HG03139 (cell line): ENCODE measurements at regions not wholly inside any gene's neighbourhood (a gene's known extent, or its start where the extent isn't known, plus 50 kb on each side); places are given as distances from the start of the nearest gene placed in this dataset.
"Not testable (repeated sequence)": the region's sequence is repeated elsewhere in the genome, so short reads cannot be mapped to it uniquely, and the experiment has no call there.

Source experiments
- ATAC-seq: cut with Tn5 transposase; IDR thresholded peaks from one replicate; pipeline ENCODE4 v1.9.1; 2021; ENCODE audit not compliant: unreplicated experiment

DNA sequence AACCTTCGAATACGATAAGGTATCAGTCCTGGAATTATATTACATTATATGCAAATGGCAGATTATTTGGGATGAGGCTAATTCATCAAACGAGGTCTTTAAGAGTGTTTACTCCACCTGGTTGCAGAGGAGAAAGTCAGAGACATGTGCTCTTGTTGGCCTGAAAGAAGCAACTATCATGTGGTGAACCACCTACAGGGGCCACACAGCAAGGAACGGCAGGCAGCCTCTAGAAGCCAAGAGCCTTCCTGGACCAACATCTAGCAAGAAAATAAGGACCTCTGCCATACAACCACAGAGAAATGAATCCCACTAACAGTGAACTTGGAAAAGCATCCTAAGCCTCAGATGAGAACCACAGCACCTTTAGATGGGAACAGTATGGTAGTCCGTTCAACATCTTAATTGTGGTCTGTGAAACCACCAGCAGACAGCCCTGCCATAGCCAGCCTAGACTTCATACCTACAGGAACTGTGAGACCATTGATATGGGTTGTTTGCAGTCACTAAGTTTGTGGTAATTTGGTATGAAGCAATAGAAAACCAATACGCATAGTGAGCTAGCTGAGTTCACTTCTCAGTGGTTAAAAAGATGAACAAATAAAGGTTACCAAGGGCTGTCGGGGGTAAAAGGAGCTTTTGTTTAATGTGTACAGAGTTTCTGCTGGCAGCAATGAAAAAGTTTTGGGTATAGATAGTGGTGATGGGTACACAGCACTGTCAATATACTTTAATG lies 345.7 kb upstream of the RUNX1 start:
- no peak for ATAC-seq

DNA sequence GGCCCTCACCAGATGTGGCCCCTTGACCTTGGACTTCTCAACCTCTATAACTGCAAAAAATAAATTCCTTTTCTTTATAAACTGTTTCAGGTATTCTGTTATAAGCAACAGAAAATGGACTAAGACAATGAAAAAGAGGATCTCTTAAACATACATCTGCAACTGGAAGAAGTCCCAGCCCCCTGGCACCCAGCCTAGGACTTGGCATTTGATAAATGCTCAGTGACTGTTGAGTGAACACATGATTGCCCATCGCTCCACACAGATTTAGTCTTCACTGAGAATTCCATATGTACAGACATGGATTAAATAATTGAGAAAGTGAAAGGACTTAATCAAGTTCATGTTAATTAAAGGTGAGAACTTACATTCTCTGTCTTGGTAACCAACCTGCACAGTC lies 344.9 kb upstream of the RUNX1 start:
- ATAC-seq, result no peak

DNA sequence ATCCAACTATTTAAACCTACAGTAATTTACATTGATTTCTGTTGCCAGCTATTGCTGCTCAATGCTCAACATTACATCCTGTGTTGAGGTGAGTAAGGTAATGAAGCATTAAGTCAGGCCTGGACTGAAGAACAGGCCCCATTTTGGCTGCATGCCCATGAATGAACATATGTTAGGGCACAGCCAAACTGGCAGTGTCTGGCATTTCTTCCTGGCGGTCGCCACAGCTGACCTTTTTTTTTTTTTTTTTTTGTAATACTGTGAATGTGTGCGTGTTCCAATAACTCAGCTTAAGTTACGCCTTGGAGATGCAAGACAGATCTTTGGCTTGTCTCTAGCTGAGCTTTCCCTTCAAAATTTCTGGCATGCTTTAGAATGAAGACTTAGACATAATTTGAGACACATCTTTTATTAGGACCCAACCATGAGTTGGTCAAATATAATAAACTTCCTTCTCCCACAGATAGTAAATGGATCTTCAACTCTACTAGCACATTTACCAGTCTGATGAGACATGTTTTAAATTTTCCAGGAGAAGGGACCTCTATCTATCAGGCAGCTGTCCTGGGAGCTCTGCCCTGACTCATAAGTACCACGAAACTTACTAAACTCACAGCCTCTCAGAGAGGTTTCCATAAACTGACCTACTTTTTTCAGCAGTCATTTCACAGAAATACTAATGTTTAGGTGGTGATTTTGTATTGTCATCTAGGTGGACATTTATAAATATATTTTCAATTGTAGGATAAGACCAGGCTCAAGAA lies 341.1 kb upstream of the RUNX1 start:
- no peak for ATAC-seq

GRCh38 chr21:35386491-35387079 lies 337.5 kb upstream of the RUNX1 start:
- no peak for ATAC-seq

DNA sequence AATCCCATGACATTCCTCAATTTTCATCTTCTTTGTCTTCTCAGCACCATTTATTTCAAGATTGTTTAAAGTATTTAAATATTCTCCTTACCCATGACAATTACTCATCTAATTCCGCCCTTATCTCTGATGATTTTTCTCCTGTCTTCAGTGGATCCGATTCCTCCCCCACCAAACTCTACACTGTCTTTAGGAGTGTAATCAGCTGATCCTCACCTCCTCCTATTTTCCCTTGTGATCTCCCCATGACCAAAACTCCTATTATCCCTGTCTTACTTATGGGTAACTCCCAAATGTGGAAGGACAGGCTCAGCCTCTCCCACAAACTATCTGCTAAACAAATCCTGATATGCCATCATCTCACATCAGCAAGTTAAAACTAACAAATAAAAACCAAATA lies 335.3 kb upstream of the RUNX1 start:
- ATAC-seq, result no peak

GRCh38 chr21:35382696-35383095 lies 333.6 kb upstream of the RUNX1 start:
- no peak for ATAC-seq

DNA sequence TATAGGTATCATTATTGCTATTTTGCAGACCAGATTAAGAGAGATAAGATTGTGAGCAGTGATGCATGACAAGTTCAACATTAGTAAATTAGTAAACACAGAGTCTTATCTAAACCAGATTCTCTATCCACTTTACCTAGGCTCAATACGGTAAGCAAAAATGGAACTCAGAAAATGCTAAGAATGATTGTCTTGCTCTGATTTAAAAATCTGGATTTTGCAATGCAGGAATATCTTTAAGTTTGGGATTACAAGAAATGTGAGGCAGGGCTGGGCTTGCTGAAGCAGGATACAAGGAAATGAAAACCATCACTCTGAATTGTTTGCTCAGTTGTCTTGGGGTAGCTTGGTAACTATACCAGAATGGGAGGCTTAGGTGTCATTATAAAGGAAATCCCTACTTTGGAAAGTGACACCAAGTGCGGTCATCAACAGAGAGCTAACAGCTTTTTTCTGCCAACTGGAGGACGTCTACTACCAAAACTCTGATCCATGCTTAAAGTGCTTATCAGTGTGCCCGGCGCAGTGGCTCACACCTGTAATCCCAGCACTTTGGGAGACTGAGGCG lies 332.7 kb upstream of the RUNX1 start:
- ATAC-seq, result no peak

DNA sequence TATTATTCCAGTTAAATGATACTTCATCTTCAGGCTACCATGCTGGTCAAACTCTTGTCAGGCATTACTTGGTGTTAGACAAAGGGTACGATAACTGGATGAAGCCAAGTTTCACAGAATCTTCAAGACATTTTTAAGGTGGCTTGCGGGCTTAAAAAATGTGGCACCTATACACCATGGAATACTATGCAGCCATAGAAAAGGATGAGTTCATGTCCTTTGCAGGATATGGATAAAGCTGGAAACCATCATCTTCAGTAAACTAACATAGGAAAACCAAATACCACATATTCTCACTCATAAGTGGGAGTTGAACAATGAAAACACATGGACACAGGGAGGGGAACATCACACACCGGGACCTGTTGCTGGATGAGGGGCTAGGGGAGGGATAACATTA lies 331.2 kb upstream of the RUNX1 start:
- not testable (repeated sequence) for ATAC-seq

DNA sequence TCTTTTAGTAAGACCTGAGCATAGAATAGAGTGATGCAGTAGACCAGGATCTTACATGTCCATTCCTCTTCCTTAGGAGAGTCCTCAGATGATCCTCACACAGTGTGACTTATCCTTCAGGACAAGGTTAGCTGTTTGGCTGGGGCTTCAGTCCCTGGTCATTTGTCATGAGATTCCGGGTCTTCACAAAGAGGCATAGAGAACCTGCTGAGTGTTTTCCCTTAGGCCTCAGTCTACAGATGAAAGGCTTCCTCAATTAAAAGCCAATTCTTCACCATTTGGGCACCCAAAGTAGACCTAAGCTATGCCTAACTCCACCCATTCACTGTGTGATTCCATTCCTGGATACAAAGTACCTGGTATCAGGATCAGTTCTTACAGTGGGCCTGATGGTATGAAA lies 329.8 kb upstream of the RUNX1 start:
- ATAC-seq, result no peak

- ATAC-seq, result no peak
Measured at GRCh38 chr21:35377505-35378090, 328.5 kb upstream of the RUNX1 start.

GRCh38 chr21:35376406-35377135 lies 327.5 kb upstream of the RUNX1 start:
- no peak for ATAC-seq

DNA sequence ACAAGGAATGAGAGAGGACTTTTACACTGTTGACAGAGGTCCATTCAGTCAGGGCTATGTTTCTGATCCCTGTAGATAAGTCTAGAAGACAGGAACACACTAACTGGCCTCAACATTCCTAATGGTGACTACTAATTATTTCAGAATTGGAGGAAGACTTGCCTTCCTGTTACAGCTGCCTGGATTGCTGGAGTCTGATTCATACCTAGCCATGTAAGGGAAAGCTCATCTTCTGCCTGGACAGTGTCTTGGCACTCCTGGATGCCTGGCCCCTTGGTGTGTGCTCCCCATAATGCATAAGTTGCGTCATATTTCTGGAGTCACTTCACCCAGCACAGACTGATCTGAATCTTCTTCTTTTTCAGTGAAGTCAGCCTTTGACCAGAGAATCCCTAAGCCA lies 326.0 kb upstream of the RUNX1 start:
- no peak for ATAC-seq

GRCh38 chr21:35373998-35374397 lies 324.9 kb upstream of the RUNX1 start:
- ATAC-seq, result no peak

GRCh38 chr21:35372201-35372600 lies 323.1 kb upstream of the RUNX1 start:
- ATAC-seq, result no peak

DNA sequence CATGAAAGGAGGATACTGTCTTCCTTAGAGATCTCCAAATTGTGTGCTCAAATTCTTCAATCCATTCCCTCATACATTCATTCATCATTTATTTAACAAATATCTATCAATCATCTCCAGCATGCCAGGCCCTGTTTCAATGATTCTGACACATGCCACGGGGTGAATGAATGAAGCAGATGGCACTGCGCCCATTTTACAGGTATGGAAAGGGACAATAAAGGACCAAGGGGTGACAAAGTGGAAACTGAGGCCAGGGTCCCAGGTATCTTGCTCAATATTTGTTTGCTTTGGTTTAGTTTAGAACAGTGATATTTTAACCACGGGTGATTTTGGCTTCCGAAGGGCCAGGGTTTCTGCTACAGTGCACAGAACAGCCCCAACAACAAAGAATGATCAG lies 321.6 kb upstream of the RUNX1 start:
- no peak for ATAC-seq

GRCh38 chr21:35370071-35370470 lies 321.0 kb upstream of the RUNX1 start:
- ATAC-seq, result no peak

DNA sequence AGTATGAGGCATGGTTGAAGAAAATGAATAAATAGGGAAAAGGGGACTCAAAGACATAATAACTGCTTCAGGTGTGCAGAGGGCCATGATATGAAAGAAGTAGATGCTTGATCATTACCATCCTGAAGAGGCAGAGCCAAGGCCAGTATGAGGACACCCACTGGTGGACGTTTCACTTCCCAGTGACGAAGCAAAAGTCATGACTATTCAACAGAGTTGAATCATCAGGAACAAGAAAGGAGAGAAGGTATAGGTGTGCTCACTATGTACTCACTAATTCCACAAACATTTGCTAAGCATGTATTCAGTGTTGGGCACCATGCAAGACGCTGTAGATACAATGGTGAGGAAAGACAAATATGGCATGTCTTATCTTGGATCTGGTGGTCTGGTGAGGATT lies 319.2 kb upstream of the RUNX1 start:
- no peak for ATAC-seq

DNA sequence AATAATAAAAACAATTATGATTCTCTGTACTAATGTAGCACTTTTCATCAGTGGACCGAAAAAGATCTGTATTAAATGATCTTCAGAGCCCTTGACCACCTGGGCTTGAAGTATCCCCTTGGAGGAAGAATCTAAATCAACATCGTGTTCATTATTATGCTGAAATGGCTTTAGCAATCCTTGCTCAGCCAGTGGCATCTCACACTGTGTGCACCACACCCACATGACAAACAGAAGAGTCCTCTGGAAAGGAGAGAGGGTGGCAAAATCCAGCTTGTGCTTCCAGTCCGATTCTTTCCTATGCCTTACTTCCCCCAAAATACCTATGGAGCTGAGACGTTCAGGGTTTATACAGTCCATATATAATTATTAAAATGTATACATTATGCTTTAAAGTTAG lies 318.5 kb upstream of the RUNX1 start:
- ATAC-seq, result no peak

GRCh38 chr21:35366394-35367080 lies 317.4 kb upstream of the RUNX1 start:
- ATAC-seq, result no peak

DNA sequence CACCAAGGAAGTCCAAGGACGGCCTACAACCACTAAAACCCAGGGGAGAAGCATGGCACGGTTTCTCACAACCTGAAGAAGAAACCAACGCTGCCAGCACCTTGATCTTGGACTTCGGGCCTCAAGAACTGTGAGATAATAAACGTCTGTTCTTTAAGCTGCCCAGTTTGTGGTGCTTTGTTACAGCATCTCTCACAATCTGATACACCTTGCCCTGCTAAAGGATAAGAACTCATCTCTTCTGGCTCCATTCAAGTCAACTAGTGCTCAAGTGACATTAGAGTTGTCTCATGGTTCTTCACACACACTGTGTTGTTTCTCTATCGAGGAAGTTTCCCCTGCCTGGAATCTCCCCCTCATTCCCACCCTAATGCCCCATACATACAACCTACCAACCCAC lies 314.4 kb upstream of the RUNX1 start:
- no peak for ATAC-seq
